ENCODE measurements at regions not wholly inside any gene's neighbourhood (a gene's known extent, or its start where the extent isn't known, plus 50 kb on each side); places are given as distances from the start of the nearest gene placed in this dataset.

GRCh38 chr15:69906256-69907185 lies 191.2 kb downstream of the TLE3 start:
- TF ChIP-seq CTCF (IDR thresholded peaks at IDR 0.05; ENCODE audit: low read depth, low read length, missing input control), result no peak
- TF ChIP-seq EGR1 (IDR thresholded peaks at IDR 0.05; ENCODE audit: low read depth in 2 of 2), result no peak
- TF ChIP-seq NR2F2 (IDR thresholded peaks at IDR 0.05), result no peak
- no peak for TF ChIP-seq GABPA (IDR thresholded peaks at IDR 0.05 in 1 of 2, conservative IDR thresholded peaks at IDR 0.05 in 1 of 2)
- no peak for TF ChIP-seq TAF1 (conservative IDR thresholded peaks at IDR 0.05)
- TF ChIP-seq HNF4G (IDR thresholded peaks at IDR 0.05), result no peak
- no peak for TF ChIP-seq REST (IDR thresholded peaks at IDR 0.05)
- TF ChIP-seq ATF3 (IDR thresholded peaks at IDR 0.05), result no peak
- TF ChIP-seq MAX (IDR thresholded peaks at IDR 0.05), result no peak
- no peak for TF ChIP-seq JUND (IDR thresholded peaks at IDR 0.05)
- no peak for TF ChIP-seq RXRA (IDR thresholded peaks at IDR 0.05)
- no peak for TF ChIP-seq HNF4A (conservative IDR thresholded peaks at IDR 0.05)

All from liver (tissue), 3 donors.